SK-N-SH (cell line): ENCODE measurements at regions not wholly inside any gene's neighbourhood (a gene's known extent, or its start where the extent isn't known, plus 50 kb on each side); places are given as distances from the start of the nearest gene placed in this dataset.

ENCODE experiments used
- GABPA ChIP-seq: IDR thresholded peaks from 2 replicates; pipeline ENCODE4 v1.4.0; 2012; ENCODE audit warnings: low read depth, mild to moderate bottlenecking
- SMC3 ChIP-seq: IDR thresholded peaks from 2 replicates; pipeline ENCODE4 v1.6.1; 2012; ENCODE audit warnings: low read depth, low read length, improper control_type of control experiment

GRCh38 chr13:33606692-33607091 lies 211.3 kb upstream of the RFC3 start:
- no peak for TF ChIP-seq GABPA
- TF ChIP-seq SMC3, result no peak
